Pancreas (tissue), 10 donors: ENCODE measurements at regions not wholly inside any gene's neighbourhood (a gene's known extent, or its start where the extent isn't known, plus 50 kb on each side); places are given as distances from the start of the nearest gene placed in this dataset.

Experiments used
- ATAC-seq, 4 donors: fragments of 200-7000 bp; cut with Tn5 transposase; one replicate each; pipeline versions ENCODE4 v1.8.0 to v1.9.1; 2020; ENCODE audit warnings: mild to moderate bottlenecking in 4 of 4, moderate library complexity in 4 of 4
- DNase-seq, 6 donors: peaks; one replicate each; pipeline ENCODE4 v3.0.0-alpha.2; 2020
- FAIRE-seq: peaks from 2 replicates; lab custom pipeline; 2012; peaks lifted over from hg19 to GRCh38; lab: Jason Lieb, UNC
- H3K27ac ChIP-seq, 4 donors: fragments of 200-600 bp; sonication (generic); 1 replicate in 3 of 4; 2 replicates in 1 of 4; pipeline versions ENCODE4 v1.5.0 to v1.8.0; 2020
- H3K27me3 ChIP-seq, 4 donors: fragments of 200-600 bp; one replicate each; pipeline ENCODE4 v1.8.0; 2021
- H3K36me3 ChIP-seq, 3 donors: fragments of 200-600 bp; sonication (generic) in 1 of 3; one replicate each; pipeline versions ENCODE4 v1.5.0 to v1.8.0; 2020 to 2021
- H3K4me1 ChIP-seq, 3 donors: fragments of 200-600 bp; one replicate each; pipeline ENCODE4 v1.8.0; 2021
- H3K4me3 ChIP-seq, 4 donors: fragments of 200-600 bp; sonication (generic) in 2 of 4; one replicate each; pipeline versions ENCODE4 v1.5.0 to v1.8.0; 2020 to 2021
- H3K9me3 ChIP-seq, 4 donors: fragments of 200-600 bp; one replicate each; pipeline ENCODE4 v1.8.0; 2021
- CTCF ChIP-seq, 4 donors: fragments of 200-600 bp; sonication (generic) in 3 of 4; IDR thresholded peaks; one replicate each; pipeline versions ENCODE4 v1.5.0 to v1.8.0; 2021; ENCODE audit warnings: antibody characterized with exemption in 4 of 4
- WGBS, 2 donors: extraction: QIAGEN DNeasy Blood & Tissue Kit; methylation state at CpG; one replicate each; pipeline ENCODE4 v1.1.7; 2013; 5-methylcytosine and 5-hydroxymethylcytosine counted together
- intact Hi-C, 3 donors: fragments of 100-400 bp; cut with DNase I; formaldehyde crosslinking; loops; one replicate each; pipeline versions ENCODE4 v1.11.1 to v1.14.2; 2022
- donor health status: healthy with polysubstance abuse.
- donor health status: DM: no; HTN: no; CAD: no; lungs with moderate emphysema.
- donor health status: DM: no; HTN: no; CAD: no.
- donor health status: control.
- donor health status: control.
- donor health status: Bipolar disorder and iron deficiency.
- donor health status: DM: yes; HTN: yes; CAD: no.
- donor health status: DM: no; HTN: no; CAD: no.
- donor health status: DM: no; HTN: no; CAD: no.
- donor health status: DM: yes; HTN: yes; CAD: no.

- Histone ChIP-seq H3K9me3 (no peaks in the 10 kb centered on the region), H3K27me3 (no peaks in the 10 kb centered on the region), H3K36me3 (no peaks in the 10 kb centered on the region), H3K4me1 (no peaks in the 10 kb centered on the region), H3K4me3 (no peak overlapping the region), H3K27ac (no peak overlapping the region)
- ATAC-seq, result no peak
- intact Hi-C loops, result no loop called here
- TF ChIP-seq CTCF (IDR thresholded peaks at IDR 0.05), result no peak
- FAIRE-seq, result no peak
- WGBS, 2 donors, result 85 to 91% methylated on average over 4 of the region's 4 CpGs
- DNase-seq, result no peak
These were observed 348.5 kb upstream of the UMPS start for GRCh38 chr3:124381575-124382333.

GRCh38 chr3:124383051-124383450 lies 347.2 kb upstream of the UMPS start:
- Histone ChIP-seq H3K27me3 (no peaks in the 10 kb centered on the region), H3K27ac (no peak overlapping the region), H3K9me3 (no peaks in the 10 kb centered on the region), H3K4me1 (no peaks in the 10 kb centered on the region), H3K36me3 (no peaks in the 10 kb centered on the region), H3K4me3 (no peak overlapping the region)
- 58 to 67% methylated on average over 4 of the region's 4 CpGs for WGBS, 2 donors
- no peak for ATAC-seq
- TF ChIP-seq CTCF (IDR thresholded peaks at IDR 0.05), result no peak
- FAIRE-seq, result no peak
- no peak for DNase-seq
- intact Hi-C loops, result no loop called here

- FAIRE-seq, result no peak
- 81 to 83% methylated on average over 6 of the region's 6 CpGs for WGBS, 2 donors
- Histone ChIP-seq H3K4me3 (no peak overlapping the region), H3K27me3 (no peaks in the 10 kb centered on the region), H3K9me3 (no peaks in the 10 kb centered on the region), H3K36me3 (no peaks in the 10 kb centered on the region), H3K27ac (no peak overlapping the region), H3K4me1 (no peaks in the 10 kb centered on the region)
- ATAC-seq, result no peak
- no peak for TF ChIP-seq CTCF (IDR thresholded peaks at IDR 0.05)
- intact Hi-C loops, result no loop called here
- DNase-seq, result no peak
These were observed 346.3 kb upstream of the UMPS start for GRCh38 chr3:124383846-124384466.

GRCh38 chr3:124384527-124384926 lies 345.7 kb upstream of the UMPS start:
- Histone ChIP-seq H3K36me3 (no peaks in the 10 kb centered on the region), H3K4me3 (no peak overlapping the region), H3K4me1 (no peaks in the 10 kb centered on the region), H3K27me3 (no peaks in the 10 kb centered on the region), H3K9me3 (no peaks in the 10 kb centered on the region), H3K27ac (no peak overlapping the region)
- intact Hi-C loops, result no loop called here
- no peak for ATAC-seq
- TF ChIP-seq CTCF (IDR thresholded peaks at IDR 0.05), result no peak
- WGBS, 2 donors, result 94 to 95% methylated on average over 19 of the region's 19 CpGs
- FAIRE-seq, result no peak
- DNase-seq, result peak in 1 of 6 donors; percentile 24

- WGBS, 2 donors, result 91 to 92% methylated on average over 2 of the region's 2 CpGs
- intact Hi-C loops, result no loop called here
- no peaks in the 10 kb centered on the region for H3K9me3 ChIP-seq
- H3K27ac ChIP-seq, result no peak overlapping the region
- H3K4me3 ChIP-seq, result no peak overlapping the region
- H3K36me3 ChIP-seq, result no peaks in the 10 kb centered on the region
- TF ChIP-seq CTCF (IDR thresholded peaks at IDR 0.05), result no peak
- ATAC-seq (no peak), DNase-seq (no peak), FAIRE-seq (no peak)
- H3K27me3 ChIP-seq, result no peaks in the 10 kb centered on the region
- no peaks in the 10 kb centered on the region for H3K4me1 ChIP-seq
These were observed 344.3 kb upstream of the UMPS start for GRCh38 chr3:124385996-124386395.
